Body of pancreas (tissue), 4 donors: ENCODE measurements at regions not wholly inside any gene's neighbourhood (a gene's known extent, or its start where the extent isn't known, plus 50 kb on each side); places are given as distances from the start of the nearest gene placed in this dataset.

ENCODE experiments used
- POLR2A ChIP-seq, 3 donors: fragments of 450-650 bp; IDR thresholded peaks; one replicate each; pipeline ENCODE4 v1.6.1; 2016; ENCODE audit warnings: antibody characterized with exemption in 3 of 3, mild to moderate bottlenecking in 2 of 3
- TF ChIP-seq, protein P1 (sequence below), 7 experiments: fragments of 450-650 bp in 4 of 7; fragments of 200-600 bp in 3 of 7; sonication (generic) in 3 of 7; IDR thresholded peaks; one replicate each; pipeline ENCODE4 v1.5.1; 2016 to 2019; ENCODE audit warnings: antibody characterized with exemption in 7 of 7

DNA sequence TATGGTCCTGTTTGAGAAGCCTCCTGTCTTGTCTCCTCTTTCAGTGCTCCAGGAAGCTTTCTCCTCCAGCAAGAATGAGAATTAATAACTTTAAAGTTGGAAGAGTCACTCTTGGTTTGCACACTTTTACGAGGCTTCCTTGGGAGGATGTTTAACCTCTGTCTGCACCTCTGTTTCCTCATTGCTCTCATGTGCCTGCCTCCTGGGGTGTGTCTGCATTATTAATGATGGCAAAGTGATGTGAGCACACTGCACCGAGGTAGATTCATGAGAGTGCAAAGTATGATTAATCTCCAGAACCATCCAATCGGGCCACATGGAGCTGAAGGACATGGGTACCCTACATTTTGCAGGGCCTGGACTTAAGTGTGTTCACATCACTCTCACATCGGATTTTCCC is 73.5 kb upstream of the TENM4 start:
- TF ChIP-seq, protein P1, sequence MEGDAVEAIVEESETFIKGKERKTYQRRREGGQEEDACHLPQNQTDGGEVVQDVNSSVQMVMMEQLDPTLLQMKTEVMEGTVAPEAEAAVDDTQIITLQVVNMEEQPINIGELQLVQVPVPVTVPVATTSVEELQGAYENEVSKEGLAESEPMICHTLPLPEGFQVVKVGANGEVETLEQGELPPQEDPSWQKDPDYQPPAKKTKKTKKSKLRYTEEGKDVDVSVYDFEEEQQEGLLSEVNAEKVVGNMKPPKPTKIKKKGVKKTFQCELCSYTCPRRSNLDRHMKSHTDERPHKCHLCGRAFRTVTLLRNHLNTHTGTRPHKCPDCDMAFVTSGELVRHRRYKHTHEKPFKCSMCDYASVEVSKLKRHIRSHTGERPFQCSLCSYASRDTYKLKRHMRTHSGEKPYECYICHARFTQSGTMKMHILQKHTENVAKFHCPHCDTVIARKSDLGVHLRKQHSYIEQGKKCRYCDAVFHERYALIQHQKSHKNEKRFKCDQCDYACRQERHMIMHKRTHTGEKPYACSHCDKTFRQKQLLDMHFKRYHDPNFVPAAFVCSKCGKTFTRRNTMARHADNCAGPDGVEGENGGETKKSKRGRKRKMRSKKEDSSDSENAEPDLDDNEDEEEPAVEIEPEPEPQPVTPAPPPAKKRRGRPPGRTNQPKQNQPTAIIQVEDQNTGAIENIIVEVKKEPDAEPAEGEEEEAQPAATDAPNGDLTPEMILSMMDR (IDR thresholded peaks at IDR 0.05), result no peak
- TF ChIP-seq POLR2A (IDR thresholded peaks at IDR 0.05), result no peak
